Epithelial cell of esophagus (primary cell): ENCODE measurements at regions not wholly inside any gene's neighbourhood (a gene's known extent, or its start where the extent isn't known, plus 50 kb on each side); places are given as distances from the start of the nearest gene placed in this dataset.

ENCODE experiments used
- DNase-seq: peaks from one replicate; pipeline ENCODE4 v3.0.0; 2010; ENCODE audit warnings: low read depth
- H3K4me3 ChIP-seq: 2 replicates; pipeline ENCODE4 v1.5.1; 2011; ENCODE audit warnings: mild to moderate bottlenecking, low read length, control low read depth
- TF ChIP-seq, protein P1 (sequence below): IDR thresholded peaks from 2 replicates; pipeline ENCODE4 v1.5.1; 2011; ENCODE audit warnings: low read depth, mild to moderate bottlenecking, low read length, control low read depth, inconsistent platforms; ENCODE audit not compliant: insufficient read depth; ENCODE audit errors: missing control alignments

DNA sequence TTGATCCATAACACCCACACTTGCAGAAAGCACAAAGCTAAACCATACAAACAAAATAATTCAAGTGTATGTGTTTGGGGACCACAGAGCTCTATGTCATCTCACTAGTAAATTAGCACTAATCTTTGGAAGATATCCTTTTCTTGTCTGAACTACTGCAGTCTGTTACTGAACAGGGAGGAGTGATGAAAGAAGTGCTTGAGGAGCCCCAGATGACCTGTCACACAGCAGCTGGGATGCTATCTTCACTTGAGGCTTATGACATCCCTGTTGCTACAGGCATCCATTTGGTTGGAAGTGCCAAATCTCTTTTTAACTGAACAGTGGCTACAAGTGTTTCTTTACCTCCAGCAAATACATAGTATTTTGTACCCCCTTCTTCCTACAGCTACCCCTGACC lies 386.3 kb upstream of the CHAC2 start:
- H3K4me3 ChIP-seq, result no peak overlapping the region
- no peak for DNase-seq
- TF ChIP-seq, protein P1, sequence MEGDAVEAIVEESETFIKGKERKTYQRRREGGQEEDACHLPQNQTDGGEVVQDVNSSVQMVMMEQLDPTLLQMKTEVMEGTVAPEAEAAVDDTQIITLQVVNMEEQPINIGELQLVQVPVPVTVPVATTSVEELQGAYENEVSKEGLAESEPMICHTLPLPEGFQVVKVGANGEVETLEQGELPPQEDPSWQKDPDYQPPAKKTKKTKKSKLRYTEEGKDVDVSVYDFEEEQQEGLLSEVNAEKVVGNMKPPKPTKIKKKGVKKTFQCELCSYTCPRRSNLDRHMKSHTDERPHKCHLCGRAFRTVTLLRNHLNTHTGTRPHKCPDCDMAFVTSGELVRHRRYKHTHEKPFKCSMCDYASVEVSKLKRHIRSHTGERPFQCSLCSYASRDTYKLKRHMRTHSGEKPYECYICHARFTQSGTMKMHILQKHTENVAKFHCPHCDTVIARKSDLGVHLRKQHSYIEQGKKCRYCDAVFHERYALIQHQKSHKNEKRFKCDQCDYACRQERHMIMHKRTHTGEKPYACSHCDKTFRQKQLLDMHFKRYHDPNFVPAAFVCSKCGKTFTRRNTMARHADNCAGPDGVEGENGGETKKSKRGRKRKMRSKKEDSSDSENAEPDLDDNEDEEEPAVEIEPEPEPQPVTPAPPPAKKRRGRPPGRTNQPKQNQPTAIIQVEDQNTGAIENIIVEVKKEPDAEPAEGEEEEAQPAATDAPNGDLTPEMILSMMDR, result no peak

DNA sequence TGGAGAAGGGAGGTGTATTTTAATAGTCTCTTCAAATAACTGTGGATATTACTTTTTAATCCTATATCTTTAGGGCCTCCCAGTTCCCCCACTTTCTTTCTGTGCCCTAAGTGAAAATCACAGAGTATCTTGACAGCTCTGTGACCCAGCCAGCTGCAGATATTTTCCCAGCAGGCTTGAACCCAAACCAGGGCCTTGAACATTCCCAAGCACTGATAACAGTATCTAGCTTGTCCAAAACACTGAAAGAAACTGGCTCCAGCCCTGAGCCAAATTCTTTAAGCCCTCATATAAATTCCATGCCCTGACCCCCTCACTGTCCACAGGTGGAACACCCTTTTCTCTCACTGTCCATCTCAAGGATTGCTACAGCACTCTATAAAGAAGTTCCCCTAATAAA lies 388.1 kb upstream of the CHAC2 start:
- no peak for DNase-seq
- H3K4me3 ChIP-seq, result no peak overlapping the region
- TF ChIP-seq, protein P1, result no peak

DNA sequence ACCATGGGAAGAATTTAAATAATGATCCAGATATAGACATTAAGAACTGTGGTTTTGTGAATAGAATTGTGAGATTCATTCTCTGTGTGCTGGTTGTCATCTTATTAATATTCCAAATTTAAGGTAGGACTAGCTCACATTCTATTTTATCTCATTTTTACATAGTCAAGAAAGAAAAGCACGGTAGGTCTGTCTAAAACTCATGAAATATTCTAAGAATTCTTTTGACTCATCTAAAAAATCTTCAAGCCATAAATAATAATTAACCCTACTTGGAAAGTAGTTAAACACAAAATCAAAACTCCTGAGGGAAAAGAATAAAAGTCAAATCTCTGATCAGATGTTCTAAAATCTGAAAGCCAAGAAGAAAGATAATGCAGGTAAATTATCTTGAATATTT lies 388.8 kb upstream of the CHAC2 start:
- TF ChIP-seq, protein P1, result no peak
- DNase-seq, result no peak
- no peak overlapping the region for H3K4me3 ChIP-seq

DNA sequence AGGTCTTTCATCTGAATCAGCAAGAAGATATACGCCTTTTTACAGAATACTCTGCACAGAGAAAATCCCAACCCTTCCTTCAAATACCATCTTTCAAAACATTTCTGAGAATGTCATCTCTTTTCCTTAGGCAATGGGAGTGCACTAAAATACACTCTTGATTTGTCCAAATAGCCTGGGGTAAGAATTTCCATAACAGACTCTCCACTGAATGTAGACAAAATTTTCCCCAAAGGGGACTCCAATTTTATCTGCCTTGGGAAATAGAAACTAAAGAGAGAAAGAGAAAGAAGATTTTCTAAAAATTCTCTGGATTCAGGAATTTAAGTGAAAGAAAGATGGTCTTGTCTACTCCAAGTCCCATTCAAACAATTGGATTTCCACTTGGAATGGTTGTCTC lies 394.5 kb upstream of the CHAC2 start:
- TF ChIP-seq, protein P1, result no peak
- no peak overlapping the region for H3K4me3 ChIP-seq
- no peak for DNase-seq

GRCh38 chr2:53366543-53366942 lies 401.1 kb upstream of the CHAC2 start:
- DNase-seq, result no peak
- H3K4me3 ChIP-seq, result no peak overlapping the region
- TF ChIP-seq, protein P1, result no peak

GRCh38 chr2:53362934-53363333 lies 404.7 kb upstream of the CHAC2 start:
- TF ChIP-seq, protein P1, result no peak
- no peak overlapping the region for H3K4me3 ChIP-seq
- no peak for DNase-seq

- TF ChIP-seq, protein P1, result no peak
- no peak overlapping the region for H3K4me3 ChIP-seq
- no peak for DNase-seq
Observed at GRCh38 chr2:53356291-53356905, 411.2 kb upstream of the CHAC2 start.
